Nephron progenitor cell (in vitro differentiated cells): ENCODE measurements at regions not wholly inside any gene's neighbourhood (a gene's known extent, or its start where the extent isn't known, plus 50 kb on each side); places are given as distances from the start of the nearest gene placed in this dataset.

Experiments used
- DNase-seq: peaks from one replicate; pipeline ENCODE4 v3.0.0; 2021
- H3K27ac Mint-ChIP-seq: 2 replicates; pipeline ENCODE4 v1.8.0; 2021; ENCODE audit warnings: mild to moderate bottlenecking, moderate library complexity, mixed read lengths
- H3K27me3 Mint-ChIP-seq: 2 replicates; pipeline ENCODE4 v1.8.0; 2021; ENCODE audit warnings: mild to moderate bottlenecking, low read depth, mixed read lengths; ENCODE audit not compliant: poor library complexity
- H3K36me3 Mint-ChIP-seq: 2 replicates; pipeline ENCODE4 v1.8.0; 2021; ENCODE audit warnings: low read depth, mixed read lengths
- H3K4me1 Mint-ChIP-seq: 2 replicates; pipeline ENCODE4 v1.8.0; 2021; ENCODE audit warnings: mixed read lengths
- H3K4me3 Mint-ChIP-seq: 2 replicates; pipeline ENCODE4 v1.8.0; 2021; ENCODE audit warnings: mild to moderate bottlenecking, moderate library complexity, mixed read lengths
- H3K9me3 Mint-ChIP-seq: 2 replicates; pipeline ENCODE4 v1.8.0; 2021; ENCODE audit warnings: mild to moderate bottlenecking, moderate library complexity, mixed read lengths
- CTCF ChIP-seq: fragments of 200-600 bp; sonication (generic); IDR thresholded peaks from 2 replicates; pipeline ENCODE4 v1.5.0; 2021; ENCODE audit warnings: antibody characterized with exemption

DNA sequence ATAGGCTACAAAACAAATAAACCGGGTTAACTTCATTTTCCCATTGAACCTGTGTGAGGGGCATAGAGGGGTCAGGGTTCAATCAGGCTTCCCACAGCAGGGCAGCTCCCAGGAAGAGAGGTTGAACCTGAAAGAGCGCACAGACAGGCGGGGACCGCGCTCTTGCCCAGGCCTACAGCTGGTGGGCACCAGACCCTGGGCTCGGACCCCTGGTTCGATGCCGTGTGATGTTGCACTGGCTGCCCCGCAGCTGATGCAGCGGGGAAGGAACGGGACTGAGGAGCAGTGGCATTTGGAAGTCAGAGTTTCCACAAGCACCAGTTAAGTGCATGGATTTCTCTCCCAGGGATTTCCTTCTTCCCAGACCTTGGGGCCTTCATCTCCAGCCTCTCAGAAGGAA, 72.6 kb upstream of the INSIG1 start:
- no peak for TF ChIP-seq CTCF
- Mint-ChIP-seq H3K9me3 (no peaks in the 10 kb centered on the region), H3K4me3 (no peak overlapping the region), H3K36me3 (no peaks in the 10 kb centered on the region), H3K4me1 (peaks cover 92% of the 10 kb centered on the region), H3K27ac (peak overlapping the region; percentile 91), H3K27me3 (peaks cover 15% of the 10 kb centered on the region)
- no peak for DNase-seq

DNA sequence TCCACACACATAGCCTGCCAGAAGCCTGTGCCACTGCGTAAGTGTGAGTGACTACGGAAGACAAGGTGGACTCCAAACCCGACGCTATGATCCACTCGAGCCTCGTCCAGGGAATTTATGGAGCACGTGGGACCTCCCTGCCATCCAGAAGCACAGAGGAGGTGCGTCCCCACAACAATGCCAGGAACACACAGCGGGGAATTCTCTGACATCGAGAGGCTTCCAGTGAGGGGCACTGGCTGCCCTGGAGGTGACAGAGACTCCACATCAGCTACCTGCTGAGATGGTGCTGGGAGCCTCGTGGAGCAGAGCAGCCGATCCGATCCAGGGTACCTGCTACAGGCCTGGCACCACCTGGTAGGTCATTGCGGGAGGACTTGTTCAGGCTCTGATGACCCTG, 72.2 kb upstream of the INSIG1 start:
- Mint-ChIP-seq H3K4me3 (peak overlapping the region; percentile 30), H3K36me3 (no peaks in the 10 kb centered on the region), H3K27ac (peak overlapping the region; percentile 31), H3K9me3 (no peaks in the 10 kb centered on the region), H3K27me3 (peaks cover 15% of the 10 kb centered on the region), H3K4me1 (peaks cover 95% of the 10 kb centered on the region)
- no peak for TF ChIP-seq CTCF
- no peak for DNase-seq

DNA sequence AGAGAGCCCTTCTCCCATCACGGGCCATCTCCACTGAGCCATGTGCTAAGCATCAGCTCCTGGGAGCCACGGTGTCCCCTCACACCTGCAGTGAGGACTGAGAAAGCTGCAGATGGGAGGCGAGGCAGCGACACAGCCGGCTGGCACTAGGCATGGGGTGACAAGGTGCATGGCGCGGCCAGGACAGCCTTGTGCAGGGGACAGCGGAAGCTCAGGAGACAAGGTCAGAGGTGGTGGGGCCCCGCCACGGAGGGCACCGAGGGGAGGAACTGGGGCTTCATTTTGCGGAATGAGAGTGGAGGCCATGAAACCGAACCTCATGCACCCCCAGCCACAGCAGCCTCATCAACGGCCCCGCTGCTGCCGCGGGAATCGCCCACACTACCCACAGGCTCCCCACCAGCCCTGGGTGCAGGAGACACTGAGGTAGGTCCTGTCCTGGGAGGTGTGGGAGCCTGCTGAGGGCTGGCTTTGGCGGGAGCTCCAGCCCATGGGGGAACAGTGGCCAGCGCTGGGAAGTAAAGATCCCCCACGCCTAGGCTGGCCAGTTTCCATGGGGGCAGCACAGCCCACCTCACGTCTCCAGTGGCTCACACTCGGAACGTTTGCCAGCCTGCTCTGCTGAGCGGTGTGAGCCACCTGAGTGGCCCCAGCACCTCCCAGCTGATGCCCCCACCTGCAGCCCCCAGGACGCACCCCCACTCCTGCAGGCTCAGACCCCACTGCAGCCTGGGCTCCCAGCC, 71.2 kb upstream of the INSIG1 start:
- no peak for DNase-seq
- Mint-ChIP-seq H3K4me3 (no peak overlapping the region), H3K4me1 (peaks cover 96% of the 10 kb centered on the region), H3K27ac (no peak overlapping the region), H3K9me3 (no peaks in the 10 kb centered on the region), H3K36me3 (no peaks in the 10 kb centered on the region), H3K27me3 (peaks cover 12% of the 10 kb centered on the region)
- TF ChIP-seq CTCF, result no peak

GRCh38 chr7:155227004-155227787, 70.5 kb upstream of the INSIG1 start:
- no peak for DNase-seq
- no peak for TF ChIP-seq CTCF
- peak overlapping the region; percentile 16 for H3K4me3 Mint-ChIP-seq
- H3K27me3 Mint-ChIP-seq, result peaks cover 12% of the 10 kb centered on the region
- H3K9me3 Mint-ChIP-seq, result no peaks in the 10 kb centered on the region
- H3K27ac Mint-ChIP-seq, result no peak overlapping the region
- H3K36me3 Mint-ChIP-seq, result no peaks in the 10 kb centered on the region
- peaks cover 96% of the 10 kb centered on the region for H3K4me1 Mint-ChIP-seq

DNA sequence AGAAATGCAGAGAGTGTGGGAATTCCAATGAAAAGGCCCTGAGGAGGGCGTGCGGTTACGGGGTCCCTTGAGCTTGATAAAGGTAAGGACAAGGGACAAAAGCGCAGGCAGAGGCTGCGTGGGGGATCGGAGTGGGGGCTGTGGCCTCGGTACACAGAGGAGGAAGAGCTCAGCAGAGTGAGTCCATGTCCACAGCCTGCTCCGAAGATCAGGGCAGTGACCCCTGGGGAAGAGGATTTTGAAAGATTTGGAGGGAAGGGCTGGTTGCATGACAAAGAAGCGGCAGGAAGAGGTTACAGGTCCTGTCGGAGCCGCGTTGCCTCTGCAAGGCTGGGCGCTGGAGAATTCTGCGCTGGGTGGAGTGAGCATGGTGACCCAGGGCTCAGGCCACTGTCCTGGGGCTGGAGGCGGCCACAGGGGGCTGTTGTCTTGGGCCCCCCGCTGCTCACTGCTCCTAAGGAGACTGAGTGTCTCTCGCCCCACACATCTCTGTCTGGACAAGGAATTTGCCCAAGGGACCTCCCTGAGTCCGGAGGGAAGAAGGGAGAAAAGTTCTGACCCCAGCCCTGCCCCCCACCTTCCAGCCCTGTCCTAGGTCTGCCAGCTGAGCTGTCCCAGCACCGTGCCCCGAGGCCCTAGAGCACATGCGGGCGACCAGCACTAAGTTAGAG, 69.8 kb upstream of the INSIG1 start:
- H3K4me3 Mint-ChIP-seq, result no peak overlapping the region
- no peak for TF ChIP-seq CTCF
- peaks cover 12% of the 10 kb centered on the region for H3K27me3 Mint-ChIP-seq
- DNase-seq, result no peak
- H3K9me3 Mint-ChIP-seq, result no peaks in the 10 kb centered on the region
- peaks cover 96% of the 10 kb centered on the region for H3K4me1 Mint-ChIP-seq
- no peaks in the 10 kb centered on the region for H3K36me3 Mint-ChIP-seq
- H3K27ac Mint-ChIP-seq, result peak overlapping the region; percentile 9
